Activated CD8-positive, alpha-beta T cell treated with anti-CD3 and anti-CD28 coated beads for 36 hours (primary cell): ENCODE measurements at regions not wholly inside any gene's neighbourhood (a gene's known extent, or its start where the extent isn't known, plus 50 kb on each side); places are given as distances from the start of the nearest gene placed in this dataset.
"Not testable (repeated sequence)": the region's sequence is repeated elsewhere in the genome, so short reads cannot be mapped to it uniquely, and the experiment has no call there.

Experiments
- ATAC-seq: fragments of 200-7000 bp; cut with Tn5 transposase; one replicate; pipeline ENCODE4 v1.10.0; 2021; ENCODE audit warnings: mild to moderate bottlenecking, moderate library complexity
- CTCF ChIA-PET: fragments of 350-600 bp; sonication (Branson Sonifier 250); formaldehyde crosslinking; loops from one replicate; lab custom pipeline; 2021; ENCODE audit warnings: antibody characterized with exemption; lab: Charles Lee
- POLR2A ChIA-PET: fragments of 350-600 bp; sonication (Branson Sonifier 250); formaldehyde crosslinking; loops from one replicate; lab custom pipeline; 2021; ENCODE audit warnings: antibody characterized with exemption; lab: Charles Lee
- DNase-seq: peaks from one replicate; pipeline ENCODE4 v3.0.0-alpha.2; 2020
- H3K27ac Mint-ChIP-seq: one replicate; pipeline ENCODE4 v1.8.0; 2021; ENCODE audit warnings: mild to moderate bottlenecking, mixed read lengths
- H3K27me3 Mint-ChIP-seq: one replicate; pipeline ENCODE4 v1.8.0; 2021; ENCODE audit warnings: mixed read lengths
- H3K36me3 Mint-ChIP-seq: one replicate; pipeline ENCODE4 v1.8.0; 2021; ENCODE audit warnings: low read depth, mixed read lengths
- H3K4me1 Mint-ChIP-seq: one replicate; pipeline ENCODE4 v1.8.0; 2021; ENCODE audit warnings: low read depth, mixed read lengths
- H3K4me3 Mint-ChIP-seq: one replicate; pipeline ENCODE4 v1.8.0; 2021; ENCODE audit warnings: mild to moderate bottlenecking, moderate library complexity, mixed read lengths
- H3K9me3 Mint-ChIP-seq: one replicate; pipeline ENCODE4 v1.8.0; 2021; ENCODE audit warnings: mixed read lengths
- CTCF ChIP-seq: fragments of 200-600 bp; IDR thresholded peaks from one replicate; pipeline ENCODE4 v1.8.0; 2022; ENCODE audit warnings: antibody characterized with exemption, mild to moderate bottlenecking
- intact Hi-C: fragments of 100-400 bp; cut with micrococcal nuclease; formaldehyde crosslinking; loops from one replicate; pipeline ENCODE4 v1.10.0; 2022

DNA sequence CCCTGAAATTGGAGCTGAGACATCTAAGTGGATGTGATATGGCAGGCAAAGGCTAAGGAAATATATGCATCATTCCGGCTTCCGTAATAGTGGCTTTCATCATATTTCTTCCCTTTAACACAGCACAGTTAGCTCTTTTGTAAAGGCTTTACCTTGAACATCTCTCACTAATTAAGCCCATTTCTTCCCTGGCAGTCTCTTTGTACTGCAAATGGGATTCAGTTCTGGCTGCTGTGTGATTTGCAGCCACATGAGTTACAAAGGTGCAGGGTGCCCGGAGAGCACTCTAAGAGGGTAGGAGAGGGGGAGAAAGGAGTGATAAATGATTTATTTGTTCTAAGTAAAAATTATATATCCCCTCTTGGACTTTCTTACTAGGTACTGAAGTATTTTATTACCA, 232.1 kb upstream of the CCDC196 start:
- H3K4me1 Mint-ChIP-seq: no peaks in the 10 kb centered on the region
- H3K36me3 Mint-ChIP-seq: no peaks in the 10 kb centered on the region
- no peak for ATAC-seq
- DNase-seq: no peak
- H3K27me3 Mint-ChIP-seq: no peaks in the 10 kb centered on the region
- CTCF ChIA-PET: interaction anchor here (0.9 kb wide), 1 partner anchor 149 kb away, joined by 3 read pairs; no protein-coding TSS in a partner anchor
- H3K9me3 Mint-ChIP-seq: no peaks in the 10 kb centered on the region
- H3K4me3 Mint-ChIP-seq: no peak overlapping the region
- TF ChIP-seq CTCF: no peak
- POLR2A ChIA-PET: no interaction called here
- H3K27ac Mint-ChIP-seq: no peak overlapping the region
- intact Hi-C loops: no loop called here

DNA sequence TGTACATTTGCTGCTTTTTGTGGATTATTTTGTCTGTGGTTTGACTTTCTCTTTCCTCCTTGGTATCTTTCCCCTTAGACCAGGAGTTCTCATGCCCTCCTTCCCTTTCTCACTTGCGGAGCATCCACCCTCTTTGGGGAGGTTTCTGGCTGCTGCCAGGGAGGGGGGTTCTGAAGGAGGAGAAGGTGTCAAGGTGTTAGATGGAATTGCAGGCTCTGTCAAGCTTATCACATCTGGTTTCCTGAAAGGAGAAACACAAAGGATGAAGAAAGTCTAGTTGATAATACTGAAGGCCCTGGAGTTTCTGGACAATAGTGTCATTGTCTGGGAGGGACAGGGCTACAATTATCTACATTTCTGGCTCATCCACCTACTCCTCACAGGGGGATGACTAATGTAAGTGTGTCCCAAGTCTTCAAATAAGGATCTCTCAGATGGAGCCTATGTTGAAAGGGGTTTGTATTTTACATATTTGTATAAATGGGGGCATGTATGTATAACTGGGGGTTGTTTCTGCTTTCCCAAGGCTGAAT, 217.3 kb upstream of the CCDC196 start:
- intact Hi-C loops: no loop called here
- no peaks in the 10 kb centered on the region for H3K36me3 Mint-ChIP-seq
- ChIA-PET CTCF (no interaction called here), POLR2A (no interaction called here)
- no peak for TF ChIP-seq CTCF
- ATAC-seq (no peak), DNase-seq (no peak)
- no peaks in the 10 kb centered on the region for H3K9me3 Mint-ChIP-seq
- H3K27me3 Mint-ChIP-seq: no peaks in the 10 kb centered on the region
- H3K4me1 Mint-ChIP-seq: no peaks in the 10 kb centered on the region
- no peak overlapping the region for H3K27ac Mint-ChIP-seq
- H3K4me3 Mint-ChIP-seq: no peak overlapping the region

DNA sequence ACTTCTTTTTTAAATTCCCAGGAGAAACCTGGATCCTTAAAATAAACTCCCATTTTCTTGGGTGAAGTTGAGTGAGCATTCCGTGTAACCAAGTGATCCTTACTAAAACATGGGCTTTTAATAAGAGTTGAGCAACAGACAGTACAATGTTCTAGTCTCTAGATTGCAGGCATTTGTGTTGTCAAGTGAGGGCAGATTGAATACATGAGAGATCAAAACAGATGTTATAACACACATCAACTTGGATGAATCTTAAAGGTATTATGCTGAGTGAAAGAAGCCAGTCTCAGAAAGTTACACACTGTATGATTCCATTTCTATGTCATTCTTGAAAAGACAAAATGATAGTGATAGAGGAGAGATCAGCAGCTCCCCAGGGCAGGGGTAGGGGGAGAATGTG, 213.9 kb upstream of the CCDC196 start:
- no peaks in the 10 kb centered on the region for H3K36me3 Mint-ChIP-seq
- intact Hi-C loops: no loop called here
- no peak overlapping the region for H3K4me3 Mint-ChIP-seq
- H3K27me3 Mint-ChIP-seq: no peaks in the 10 kb centered on the region
- ChIA-PET POLR2A (no interaction called here), CTCF (no interaction called here)
- no peak overlapping the region for H3K27ac Mint-ChIP-seq
- ATAC-seq (no peak), DNase-seq (no peak)
- no peaks in the 10 kb centered on the region for H3K9me3 Mint-ChIP-seq
- no peaks in the 10 kb centered on the region for H3K4me1 Mint-ChIP-seq
- no peak for TF ChIP-seq CTCF

DNA sequence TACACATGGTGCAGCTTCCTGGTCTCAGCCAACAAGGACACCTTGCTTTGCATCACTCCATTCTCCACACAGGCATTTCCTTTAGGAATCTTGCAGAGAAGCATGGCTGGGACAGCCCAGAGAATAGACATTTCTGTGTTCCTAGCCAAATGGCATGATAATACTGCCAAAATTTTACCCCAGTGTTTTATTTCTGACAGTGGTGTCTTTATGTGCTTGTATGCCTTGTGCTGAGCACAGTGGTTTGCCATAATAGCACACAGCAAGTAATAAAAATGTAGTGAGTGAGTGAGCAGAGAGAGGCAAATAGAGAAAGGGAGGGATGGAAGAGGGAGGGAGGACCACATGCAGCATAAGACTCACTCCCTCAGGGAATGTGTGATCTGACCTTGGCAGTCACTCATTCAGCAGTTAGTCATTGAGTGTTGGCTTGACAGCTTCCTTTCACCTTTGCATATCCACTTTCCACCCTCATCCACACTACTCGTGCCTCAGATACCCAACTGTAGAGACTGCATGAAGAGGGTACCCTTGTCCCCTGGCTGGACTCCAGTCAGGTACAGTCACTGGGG, 212.8 kb upstream of the CCDC196 start:
- Mint-ChIP-seq H3K4me1 (no peaks in the 10 kb centered on the region), H3K9me3 (no peaks in the 10 kb centered on the region), H3K27me3 (no peaks in the 10 kb centered on the region), H3K27ac (no peak overlapping the region), H3K36me3 (no peaks in the 10 kb centered on the region), H3K4me3 (no peak overlapping the region)
- POLR2A ChIA-PET: no interaction called here
- no peak for TF ChIP-seq CTCF
- DNase-seq (no peak), ATAC-seq (no peak)
- CTCF ChIA-PET: interaction anchor here (1.2 kb wide), 1 partner anchor 86 kb away, joined by 4 read pairs; no protein-coding TSS in a partner anchor
- intact Hi-C loops: no loop called here

GRCh38 chr14:66278418-66278817, 207.8 kb upstream of the CCDC196 start:
- H3K27ac Mint-ChIP-seq, POLR2A ChIA-PET, CTCF ChIA-PET, H3K4me1 Mint-ChIP-seq, H3K4me3 Mint-ChIP-seq, ATAC-seq, H3K27me3 Mint-ChIP-seq, H3K36me3 Mint-ChIP-seq, DNase-seq, H3K9me3 Mint-ChIP-seq, intact Hi-C loops: not testable (repeated sequence)
